Fibroblast of lung (primary cell): ENCODE measurements at regions not wholly inside any gene's neighbourhood (a gene's known extent, or its start where the extent isn't known, plus 50 kb on each side); places are given as distances from the start of the nearest gene placed in this dataset.

ENCODE experiments used
- DNase-seq, 2 donors: peaks; one replicate each; pipeline versions ENCODE4 v3.0.0 to v3.0.0-alpha.2; 2010; ENCODE audit warnings: low read depth in 2 of 2
- H2AFZ ChIP-seq: 2 replicates; pipeline ENCODE4 v1.5.1; 2012; ENCODE audit warnings: low read length, control low read depth, inconsistent platforms
- H3K27ac ChIP-seq: 2 replicates; pipeline ENCODE4 v1.5.1; 2011; ENCODE audit warnings: low read length, control low read depth; ENCODE audit not compliant: insufficient read depth
- H3K27me3 ChIP-seq: 2 replicates; pipeline ENCODE4 v1.5.1; 2011; ENCODE audit warnings: mild to moderate bottlenecking, low read length; ENCODE audit not compliant: control insufficient read depth, insufficient read depth
- H3K36me3 ChIP-seq: 2 replicates; pipeline ENCODE4 v1.5.1; 2011; ENCODE audit warnings: low read length; ENCODE audit not compliant: control insufficient read depth, insufficient read depth
- H3K4me1 ChIP-seq: 2 replicates; pipeline ENCODE4 v1.5.1; 2011; ENCODE audit warnings: low read length; ENCODE audit not compliant: control insufficient read depth, insufficient read depth; ENCODE audit errors: extremely low read depth
- H3K4me2 ChIP-seq: 2 replicates; pipeline ENCODE4 v1.5.1; 2011; ENCODE audit warnings: low read length, control low read depth; ENCODE audit not compliant: insufficient read depth; ENCODE audit errors: extremely low read depth
- H3K4me3 ChIP-seq, 4 experiments: fragments of 200-600 bp in 1 of 4; sonication (generic) in 1 of 4; replicated peaks in 1 of 4; 2 replicates each; pipeline ENCODE4 v1.5.1; 2011 to 2016; ENCODE audit warnings: low read length in 4 of 4, low read depth in 3 of 4, mild to moderate bottlenecking in 3 of 4, control low read depth in 2 of 4, inconsistent platforms in 1 of 4, mixed read lengths in 1 of 4; ENCODE audit not compliant: insufficient read depth in 1 of 4; ENCODE audit errors: control extremely low read depth in 1 of 4
- H3K79me2 ChIP-seq: 2 replicates; pipeline ENCODE4 v1.5.1; 2012; ENCODE audit warnings: mild to moderate bottlenecking, low read length, inconsistent platforms; ENCODE audit not compliant: control insufficient read depth, insufficient read depth
- H3K9ac ChIP-seq: 2 replicates; pipeline ENCODE4 v1.5.1; 2011; ENCODE audit warnings: mild to moderate bottlenecking, low read length, control low read depth; ENCODE audit not compliant: insufficient read depth
- H3K9me3 ChIP-seq: 2 replicates; pipeline ENCODE4 v1.5.1; 2012; ENCODE audit warnings: low read depth, low read length; ENCODE audit not compliant: control insufficient read depth, insufficient read depth
- H4K20me1 ChIP-seq: 2 replicates; pipeline ENCODE4 v1.5.1; 2011; ENCODE audit warnings: low read length; ENCODE audit not compliant: control insufficient read depth, insufficient read depth; ENCODE audit errors: extremely low read depth
- EZH2 ChIP-seq: IDR thresholded peaks from 2 replicates; pipeline ENCODE4 v1.5.1; 2012; ENCODE audit warnings: low read length, control low read depth, mild to moderate bottlenecking; ENCODE audit errors: missing control alignments
- TF ChIP-seq, protein P1 (sequence below), 2 donors: IDR thresholded peaks in 1 of 2; conservative IDR thresholded peaks in 1 of 2; 1 replicate in 1 of 2; 2 replicates in 1 of 2; pipeline ENCODE4 v1.5.1; 2011 to 2012; ENCODE audit warnings: low read length in 2 of 2, control low read depth in 1 of 2, inconsistent platforms in 1 of 2, low read depth in 1 of 2, mild to moderate bottlenecking in 1 of 2

DNA sequence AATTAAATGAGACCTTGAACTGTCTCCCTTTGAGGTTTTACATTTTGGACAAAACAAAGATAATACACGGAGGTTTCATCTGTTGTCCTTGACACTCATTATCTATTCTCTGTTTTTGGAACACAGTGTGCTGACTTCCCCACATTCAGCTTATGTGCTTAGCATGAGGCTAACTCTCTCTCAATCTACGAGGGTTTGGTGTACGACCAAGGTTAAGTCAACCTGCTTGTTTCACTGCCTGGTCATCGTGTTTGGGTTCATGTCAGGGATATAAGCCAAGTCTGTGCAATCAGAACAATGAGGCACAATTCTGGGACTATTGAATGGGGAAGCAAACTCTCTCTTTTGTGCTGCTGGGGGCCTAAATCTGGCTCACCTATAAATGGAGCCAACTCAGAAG, 328.5 kb upstream of the USP25 start:
- Histone ChIP-seq H4K20me1 (no peaks in the 10 kb centered on the region), H3K27ac (no peak overlapping the region), H3K79me2 (no peaks in the 10 kb centered on the region), H3K4me3 (no peak overlapping the region), H3K36me3 (no peaks in the 10 kb centered on the region), H3K27me3 (no peaks in the 10 kb centered on the region), H2AFZ (no peak overlapping the region), H3K4me2 (no peak overlapping the region), H3K9ac (no peak overlapping the region), H3K9me3 (no peaks in the 10 kb centered on the region), H3K4me1 (no peaks in the 10 kb centered on the region)
- TF ChIP-seq, protein P1, sequence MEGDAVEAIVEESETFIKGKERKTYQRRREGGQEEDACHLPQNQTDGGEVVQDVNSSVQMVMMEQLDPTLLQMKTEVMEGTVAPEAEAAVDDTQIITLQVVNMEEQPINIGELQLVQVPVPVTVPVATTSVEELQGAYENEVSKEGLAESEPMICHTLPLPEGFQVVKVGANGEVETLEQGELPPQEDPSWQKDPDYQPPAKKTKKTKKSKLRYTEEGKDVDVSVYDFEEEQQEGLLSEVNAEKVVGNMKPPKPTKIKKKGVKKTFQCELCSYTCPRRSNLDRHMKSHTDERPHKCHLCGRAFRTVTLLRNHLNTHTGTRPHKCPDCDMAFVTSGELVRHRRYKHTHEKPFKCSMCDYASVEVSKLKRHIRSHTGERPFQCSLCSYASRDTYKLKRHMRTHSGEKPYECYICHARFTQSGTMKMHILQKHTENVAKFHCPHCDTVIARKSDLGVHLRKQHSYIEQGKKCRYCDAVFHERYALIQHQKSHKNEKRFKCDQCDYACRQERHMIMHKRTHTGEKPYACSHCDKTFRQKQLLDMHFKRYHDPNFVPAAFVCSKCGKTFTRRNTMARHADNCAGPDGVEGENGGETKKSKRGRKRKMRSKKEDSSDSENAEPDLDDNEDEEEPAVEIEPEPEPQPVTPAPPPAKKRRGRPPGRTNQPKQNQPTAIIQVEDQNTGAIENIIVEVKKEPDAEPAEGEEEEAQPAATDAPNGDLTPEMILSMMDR (conservative IDR thresholded peaks at IDR 0.05 in 1 of 2, IDR thresholded peaks at IDR 0.05 in 1 of 2; ENCODE audit: low read depth in 1 of 2, low read length in 2 of 2): no peak
- TF ChIP-seq EZH2: no peak
- DNase-seq: no peak

DNA sequence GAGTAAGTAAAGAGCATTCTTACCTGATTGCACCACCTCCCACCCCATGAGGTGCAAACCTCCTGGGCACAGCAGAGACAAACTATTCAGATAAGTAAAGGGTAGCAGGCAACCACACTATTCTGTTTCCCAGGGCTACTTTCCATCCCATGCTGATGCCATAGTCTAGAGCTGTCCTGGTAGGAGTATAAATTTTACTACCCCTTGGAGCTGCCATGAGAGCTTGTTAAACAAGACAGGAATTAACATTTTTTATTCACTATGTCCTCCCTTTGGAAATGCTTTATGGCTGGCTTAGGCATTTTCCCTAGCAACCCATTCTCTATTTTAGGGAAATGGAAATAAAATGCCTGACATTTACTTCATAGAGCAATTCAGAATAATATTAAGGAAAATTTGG, 324.6 kb upstream of the USP25 start:
- DNase-seq: no peak
- no peaks in the 10 kb centered on the region for H3K79me2 ChIP-seq
- no peak overlapping the region for H3K4me2 ChIP-seq
- H3K27ac ChIP-seq: no peak overlapping the region
- no peak overlapping the region for H3K4me3 ChIP-seq
- H3K36me3 ChIP-seq: no peaks in the 10 kb centered on the region
- H4K20me1 ChIP-seq: no peaks in the 10 kb centered on the region
- H2AFZ ChIP-seq: no peak overlapping the region
- H3K27me3 ChIP-seq: no peaks in the 10 kb centered on the region
- no peak overlapping the region for H3K9ac ChIP-seq
- H3K4me1 ChIP-seq: no peaks in the 10 kb centered on the region
- H3K9me3 ChIP-seq: no peaks in the 10 kb centered on the region
- no peak for TF ChIP-seq EZH2
- TF ChIP-seq, protein P1 (conservative IDR thresholded peaks at IDR 0.05 in 1 of 2, IDR thresholded peaks at IDR 0.05 in 1 of 2; ENCODE audit: low read depth in 1 of 2, low read length in 2 of 2): no peak

DNA sequence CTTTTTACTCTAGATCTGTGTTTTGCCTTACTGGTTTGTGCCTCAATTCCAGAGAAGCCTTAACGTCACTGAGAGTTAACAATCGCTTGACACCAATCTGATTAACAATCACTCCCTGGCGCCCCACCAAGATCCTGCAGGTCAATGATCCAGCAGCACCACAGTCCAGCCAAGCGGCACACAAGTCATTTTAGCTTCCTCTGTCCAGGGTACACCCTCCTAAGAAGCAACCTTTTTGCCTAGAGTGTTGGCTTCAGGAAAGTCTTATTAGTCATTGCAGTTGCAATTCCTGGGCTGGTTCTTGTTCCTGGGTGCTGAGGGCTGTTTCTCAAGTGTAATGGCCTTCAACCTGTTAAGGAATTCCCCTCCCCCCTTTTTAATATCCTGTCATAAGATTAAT, 323.0 kb upstream of the USP25 start:
- no peaks in the 10 kb centered on the region for H3K36me3 ChIP-seq
- no peak overlapping the region for H3K27ac ChIP-seq
- no peak overlapping the region for H2AFZ ChIP-seq
- H3K4me1 ChIP-seq: no peaks in the 10 kb centered on the region
- no peaks in the 10 kb centered on the region for H3K9me3 ChIP-seq
- no peak overlapping the region for H3K4me3 ChIP-seq
- no peaks in the 10 kb centered on the region for H4K20me1 ChIP-seq
- no peak for DNase-seq
- H3K4me2 ChIP-seq: no peak overlapping the region
- H3K79me2 ChIP-seq: no peaks in the 10 kb centered on the region
- no peaks in the 10 kb centered on the region for H3K27me3 ChIP-seq
- no peak overlapping the region for H3K9ac ChIP-seq
- TF ChIP-seq EZH2: no peak
- TF ChIP-seq, protein P1 (conservative IDR thresholded peaks at IDR 0.05 in 1 of 2, IDR thresholded peaks at IDR 0.05 in 1 of 2; ENCODE audit: low read depth in 1 of 2, low read length in 2 of 2): no peak
